ENCODE measurements at regions not wholly inside any gene's neighbourhood (a gene's known extent, or its start where the extent isn't known, plus 50 kb on each side); places are given as distances from the start of the nearest gene placed in this dataset.
"Not testable (repeated sequence)": the region's sequence is repeated elsewhere in the genome, so short reads cannot be mapped to it uniquely, and the experiment has no call there.

GRCh38 chr4:154988511-154988910 lies 207.4 kb downstream of the RBM46 start:
- H3K4me1 Mint-ChIP-seq (ENCODE audit: low read depth) = no peaks in the 10 kb centered on the region
- H3K36me3 Mint-ChIP-seq (ENCODE audit: insufficient read depth) = no peaks in the 10 kb centered on the region

GRCh38 chr4:154989511-154989910 lies 208.4 kb downstream of the RBM46 start:
- Mint-ChIP-seq H3K4me3 (ENCODE audit: low read depth) (no peak overlapping the region), H3K27ac (no peak overlapping the region), H3K27me3 (no peaks in the 10 kb centered on the region), H3K36me3 (ENCODE audit: insufficient read depth) (no peaks in the 10 kb centered on the region), H3K4me1 (ENCODE audit: low read depth) (no peaks in the 10 kb centered on the region), H3K9me3 (ENCODE audit: low read depth) (no peaks in the 10 kb centered on the region)
- no peak for TF ChIP-seq CTCF (IDR thresholded peaks at IDR 0.05; ENCODE audit: unreplicated experiment)
- DNase-seq (ENCODE audit: low spot score, unreplicated experiment) = no peak

More at GRCh38 chr4:154988511-154988910, 207.4 kb downstream of the RBM46 start:
- Mint-ChIP-seq H3K27me3 (no peaks in the 10 kb centered on the region), H3K4me3 (ENCODE audit: low read depth) (no peak overlapping the region), H3K27ac (no peak overlapping the region), H3K9me3 (ENCODE audit: low read depth) (no peaks in the 10 kb centered on the region)
- no peak for TF ChIP-seq CTCF (IDR thresholded peaks at IDR 0.05; ENCODE audit: unreplicated experiment)
- no peak for DNase-seq (ENCODE audit: low spot score, unreplicated experiment)

GRCh38 chr4:154997866-154998265 lies 210.6 kb upstream of the NPY2R start:
- not testable (repeated sequence) for DNase-seq (ENCODE audit: low spot score, unreplicated experiment)

GRCh38 chr4:154998284-154998683 lies 210.2 kb upstream of the NPY2R start:
- no peak overlapping the region for H3K4me3 Mint-ChIP-seq (ENCODE audit: low read depth)
- H3K27me3 Mint-ChIP-seq = no peaks in the 10 kb centered on the region
- DNase-seq (ENCODE audit: low spot score, unreplicated experiment) = no peak
- no peak overlapping the region for H3K27ac Mint-ChIP-seq
- no peak for TF ChIP-seq CTCF (IDR thresholded peaks at IDR 0.05; ENCODE audit: unreplicated experiment)
- no peaks in the 10 kb centered on the region for H3K9me3 Mint-ChIP-seq (ENCODE audit: low read depth)
- H3K36me3 Mint-ChIP-seq (ENCODE audit: insufficient read depth) = no peaks in the 10 kb centered on the region
- no peaks in the 10 kb centered on the region for H3K4me1 Mint-ChIP-seq (ENCODE audit: low read depth)

More at GRCh38 chr4:154997866-154998265, 210.6 kb upstream of the NPY2R start:
- H3K9me3 Mint-ChIP-seq (ENCODE audit: low read depth); H3K27me3 Mint-ChIP-seq; H3K27ac Mint-ChIP-seq; H3K4me1 Mint-ChIP-seq (ENCODE audit: low read depth); H3K4me3 Mint-ChIP-seq (ENCODE audit: low read depth); H3K36me3 Mint-ChIP-seq (ENCODE audit: insufficient read depth): not testable (repeated sequence)

- Mint-ChIP-seq H3K9me3 (ENCODE audit: low read depth) (no peaks in the 10 kb centered on the region), H3K36me3 (ENCODE audit: insufficient read depth) (no peaks in the 10 kb centered on the region), H3K4me3 (ENCODE audit: low read depth) (no peak overlapping the region), H3K27me3 (peaks cover under 1% of the 10 kb centered on the region), H3K4me1 (ENCODE audit: low read depth) (no peaks in the 10 kb centered on the region), H3K27ac (no peak overlapping the region)
- no peak for TF ChIP-seq CTCF (IDR thresholded peaks at IDR 0.05; ENCODE audit: unreplicated experiment)
- DNase-seq (ENCODE audit: low spot score, unreplicated experiment) = no peak
These were observed 209.7 kb upstream of the NPY2R start for GRCh38 chr4:154998773-154999172.

GRCh38 chr4:154999950-155000578 lies 208.4 kb upstream of the NPY2R start:
- no peak overlapping the region for H3K4me3 Mint-ChIP-seq (ENCODE audit: low read depth)
- DNase-seq (ENCODE audit: low spot score, unreplicated experiment) = no peak
- H3K4me1 Mint-ChIP-seq (ENCODE audit: low read depth) = no peaks in the 10 kb centered on the region
- H3K27me3 Mint-ChIP-seq = peaks cover 3% of the 10 kb centered on the region
- no peak overlapping the region for H3K27ac Mint-ChIP-seq
- no peak for TF ChIP-seq CTCF (IDR thresholded peaks at IDR 0.05; ENCODE audit: unreplicated experiment)
- H3K9me3 Mint-ChIP-seq (ENCODE audit: low read depth) = no peaks in the 10 kb centered on the region
- H3K36me3 Mint-ChIP-seq (ENCODE audit: insufficient read depth) = no peaks in the 10 kb centered on the region

Data from progenitor cell of endocrine pancreas (in vitro differentiated cells).